Astrocyte (in vitro differentiated cells and primary cell): ENCODE measurements at regions not wholly inside any gene's neighbourhood (a gene's known extent, or its start where the extent isn't known, plus 50 kb on each side); places are given as distances from the start of the nearest gene placed in this dataset.

Experiments
- CTCF ChIP-seq: IDR thresholded peaks from 2 replicates; pipeline ENCODE4 v1.5.1; 2011; ENCODE audit warnings: low read depth, mild to moderate bottlenecking, inconsistent platforms, low read length, moderate library complexity; ENCODE audit not compliant: insufficient read depth
- EZH2 ChIP-seq: IDR thresholded peaks from 2 replicates; pipeline ENCODE4 v1.6.1; 2012; ENCODE audit warnings: mild to moderate bottlenecking, low read length, inconsistent platforms; ENCODE audit not compliant: insufficient read depth

- no peak for TF ChIP-seq CTCF
- TF ChIP-seq EZH2 = no peak
Measured at GRCh38 chr6:102355578-102355977, 962.1 kb downstream of the GRIK2 start.
